Neuronal stem cell (in vitro differentiated cells): ENCODE measurements at regions not wholly inside any gene's neighbourhood (a gene's known extent, or its start where the extent isn't known, plus 50 kb on each side); places are given as distances from the start of the nearest gene placed in this dataset.

Source experiments
- DNase-seq: peaks from one replicate; pipeline ENCODE4 v3.0.0-alpha.2; 2013; ENCODE audit warnings: low spot score
- H2AFZ ChIP-seq: one replicate; pipeline ENCODE4 v1.6.1; 2013; ENCODE audit warnings: mild to moderate bottlenecking, low read length, inconsistent platforms
- H2AK5ac ChIP-seq: 2 replicates; pipeline ENCODE4 v1.6.1; 2013; ENCODE audit warnings: low read depth, mild to moderate bottlenecking, inconsistent platforms, low read length, moderate library complexity, mixed read lengths
- H2BK120ac ChIP-seq: 2 replicates; pipeline ENCODE4 v1.6.1; 2013; ENCODE audit warnings: low read depth, mild to moderate bottlenecking, inconsistent platforms, low read length, moderate library complexity, mixed read lengths
- H2BK12ac ChIP-seq: one replicate; pipeline ENCODE4 v1.6.1; 2013; ENCODE audit warnings: low read length, inconsistent platforms
- H2BK15ac ChIP-seq: 2 replicates; pipeline ENCODE4 v1.6.1; 2013; ENCODE audit warnings: mild to moderate bottlenecking, low read length, inconsistent platforms, mixed read lengths
- H2BK5ac ChIP-seq: one replicate; pipeline ENCODE4 v1.6.1; 2013; ENCODE audit warnings: inconsistent platforms, mild to moderate bottlenecking, low read length, moderate library complexity
- H3K14ac ChIP-seq: one replicate; pipeline ENCODE4 v1.6.1; 2013; ENCODE audit warnings: low read length, inconsistent platforms
- H3K18ac ChIP-seq: 2 replicates; pipeline ENCODE4 v1.6.1; 2013; ENCODE audit warnings: low read length, inconsistent platforms
- H3K23ac ChIP-seq: 2 replicates; pipeline ENCODE4 v1.6.1; 2013; ENCODE audit warnings: low read depth, mild to moderate bottlenecking, mixed read lengths, low read length, inconsistent platforms; ENCODE audit not compliant: poor library complexity
- H3K27ac ChIP-seq: replicated peaks from 3 replicates; pipeline ENCODE4 v1.5.1; 2013; ENCODE audit warnings: low read length, inconsistent platforms
- H3K27me3 ChIP-seq, 3 experiments: 2 replicates each; pipeline ENCODE4 v1.6.1; 2013; ENCODE audit warnings: low read length in 3 of 3, mild to moderate bottlenecking in 2 of 3, inconsistent platforms in 1 of 3, low read depth in 1 of 3, mixed read lengths in 1 of 3, moderate library complexity in 1 of 3; ENCODE audit not compliant: control insufficient read depth in 3 of 3, insufficient read depth in 3 of 3
- H3K36me3 ChIP-seq, 2 donors: replicated peaks in 1 of 2; 2 replicates each; pipeline ENCODE4 v1.6.1; 2013; ENCODE audit warnings: low read length in 2 of 2; ENCODE audit not compliant: control insufficient read depth in 2 of 2, insufficient read depth in 2 of 2
- H3K4ac ChIP-seq: 2 replicates; pipeline ENCODE4 v1.6.1; 2013; ENCODE audit warnings: inconsistent platforms, mild to moderate bottlenecking, low read length, moderate library complexity
- H3K4me1 ChIP-seq, 2 donors: 1 replicate in 1 of 2; 2 replicates in 1 of 2; pipeline ENCODE4 v1.6.1; 2013; ENCODE audit warnings: low read length in 2 of 2, low read depth in 1 of 2; ENCODE audit not compliant: control insufficient read depth in 2 of 2, insufficient read depth in 1 of 2
- H3K4me2 ChIP-seq: one replicate; pipeline ENCODE4 v1.6.1; 2013; ENCODE audit warnings: mild to moderate bottlenecking, low read length, inconsistent platforms; ENCODE audit not compliant: insufficient read depth, poor library complexity, severe bottlenecking
- H3K4me3 ChIP-seq, 2 donors: 2 replicates each; pipeline ENCODE4 v1.5.1; 2013; ENCODE audit warnings: low read length in 2 of 2, mild to moderate bottlenecking in 2 of 2, inconsistent platforms in 1 of 2, moderate library complexity in 1 of 2
- H3K79me1 ChIP-seq: one replicate; pipeline ENCODE4 v1.6.1; 2013; ENCODE audit warnings: low read depth, mild to moderate bottlenecking, inconsistent platforms, low read length, moderate library complexity
- H3K9ac ChIP-seq: one replicate; pipeline ENCODE4 v1.6.1; 2013; ENCODE audit warnings: mild to moderate bottlenecking, low read depth, low read length, inconsistent platforms; ENCODE audit not compliant: poor library complexity
- H3K9me3 ChIP-seq, 2 donors: replicated peaks in 1 of 2; 2 replicates each; pipeline versions ENCODE3 to v1.6.1; 2013; ENCODE audit warnings: low read length in 2 of 2, mild to moderate bottlenecking in 2 of 2, inconsistent platforms in 1 of 2, low read depth in 1 of 2, mixed read lengths in 1 of 2, moderate library complexity in 1 of 2; ENCODE audit not compliant: control insufficient read depth in 2 of 2, insufficient read depth in 1 of 2
- H4K8ac ChIP-seq: one replicate; pipeline ENCODE4 v1.6.1; 2013; ENCODE audit warnings: low read depth, mild to moderate bottlenecking, inconsistent platforms, low read length, moderate library complexity
- H4K91ac ChIP-seq: one replicate; pipeline ENCODE4 v1.6.1; 2013; ENCODE audit warnings: low read length, low read depth, mild to moderate bottlenecking, inconsistent platforms; ENCODE audit not compliant: poor library complexity
- WGBS, 2 donors: extraction: QIAGEN DNeasy Blood & Tissue Kit; methylation state at CpG; one replicate each; pipeline ENCODE4 v1.1.7; 2013; ENCODE audit warnings: missing lambda C conversion rate in 2 of 2, mixed read lengths in 1 of 2; ENCODE audit not compliant: insufficient read length in 2 of 2, insufficient replicate concordance in 1 of 2; ENCODE audit errors: extremely low coverage in 2 of 2; 5-methylcytosine and 5-hydroxymethylcytosine counted together

DNA sequence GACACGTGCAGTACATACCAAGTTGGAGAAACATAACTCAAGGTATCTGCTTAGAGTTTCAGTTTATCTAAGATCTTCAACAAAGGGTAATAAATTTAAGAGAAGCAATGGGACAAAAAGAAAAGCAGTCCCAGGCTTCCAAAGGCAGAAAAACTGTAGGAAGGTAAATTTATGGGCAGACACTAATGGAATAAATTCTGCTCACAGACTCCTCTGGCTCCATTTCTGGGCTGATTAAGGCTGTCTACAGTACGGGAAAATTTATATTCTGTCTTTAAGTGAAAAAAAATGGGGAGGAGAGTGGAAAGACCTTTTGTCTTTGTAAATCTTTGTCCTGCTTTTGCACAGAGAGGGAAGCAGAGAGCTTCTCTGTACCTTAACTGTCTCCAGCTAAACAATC, 587.5 kb upstream of the IGFBP3 start:
- Histone ChIP-seq H3K27ac (no peak overlapping the region), H2BK15ac (no peak overlapping the region), H3K4me2 (no peak overlapping the region), H3K4ac (no peak overlapping the region), H2BK12ac (no peak overlapping the region), H2BK120ac (no peak overlapping the region), H3K14ac (no peak overlapping the region), H3K23ac (no peak overlapping the region), H3K18ac (no peak overlapping the region), H4K91ac (no peak overlapping the region), H3K4me1 (peaks cover 0 to 3% of the 10 kb centered on the region in 2 donors), H3K4me3 (no peak overlapping the region), H3K27me3 (no peaks in the 10 kb centered on the region), H3K9me3 (no peaks in the 10 kb centered on the region), H3K79me1 (no peaks in the 10 kb centered on the region), H3K9ac (no peak overlapping the region), H4K8ac (no peak overlapping the region), H2AFZ (no peak overlapping the region), H2BK5ac (no peak overlapping the region), H2AK5ac (no peak overlapping the region), H3K36me3 (no peaks in the 10 kb centered on the region)
- no CpG with 5 or more reads among the region's 2 CpGs for WGBS, 2 donors
- DNase-seq = no peak

GRCh38 chr7:46507560-46507959, 586.5 kb upstream of the IGFBP3 start:
- WGBS, 2 donors = no CpG with 5 or more reads among the region's 4 CpGs

DNA sequence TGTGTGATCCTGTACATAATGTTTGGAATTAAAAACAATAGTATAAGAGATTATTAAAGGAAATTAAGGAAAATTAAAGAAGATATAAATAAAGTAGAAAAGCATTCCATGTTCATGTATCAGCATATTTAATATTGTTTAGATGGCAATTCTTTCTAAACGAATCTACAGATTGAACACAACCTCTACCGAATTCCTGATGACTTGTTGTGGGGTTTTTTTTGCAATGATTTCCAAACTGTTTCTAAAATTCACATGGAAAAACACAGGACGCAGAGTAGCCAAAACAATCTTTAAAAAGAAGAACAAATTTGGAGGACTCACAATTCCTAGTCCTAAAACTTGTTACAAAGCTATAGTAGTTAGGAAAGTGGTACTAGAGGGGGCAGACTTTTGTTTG, 573.4 kb upstream of the IGFBP3 start:
- Histone ChIP-seq H3K14ac (no peak overlapping the region), H3K9me3 (no peaks in the 10 kb centered on the region), H3K18ac (no peak overlapping the region), H2BK15ac (no peak overlapping the region), H2AFZ (no peak overlapping the region), H2AK5ac (no peak overlapping the region), H4K8ac (no peak overlapping the region), H2BK5ac (no peak overlapping the region), H3K36me3 (no peaks in the 10 kb centered on the region), H3K4me3 (no peak overlapping the region), H4K91ac (no peak overlapping the region), H2BK120ac (no peak overlapping the region), H3K4me1 (no peaks in the 10 kb centered on the region), H3K27me3 (no peaks in the 10 kb centered on the region), H3K27ac (no peak overlapping the region), H3K79me1 (no peaks in the 10 kb centered on the region), H2BK12ac (no peak overlapping the region), H3K9ac (no peak overlapping the region), H3K23ac (no peak overlapping the region), H3K4me2 (no peak overlapping the region), H3K4ac (no peak overlapping the region)
- no peak for DNase-seq
- WGBS, 2 donors = no CpG with 5 or more reads among the region's 3 CpGs

More at GRCh38 chr7:46507560-46507959, 586.5 kb upstream of the IGFBP3 start:
- Histone ChIP-seq H3K4me3 (no peak overlapping the region), H2AK5ac (no peak overlapping the region), H2BK5ac (no peak overlapping the region), H3K79me1 (no peaks in the 10 kb centered on the region), H2BK120ac (no peak overlapping the region), H4K8ac (no peak overlapping the region), H2BK15ac (no peak overlapping the region), H3K14ac (no peak overlapping the region), H3K27ac (no peak overlapping the region), H3K9ac (no peak overlapping the region), H3K4me2 (no peak overlapping the region), H3K9me3 (no peaks in the 10 kb centered on the region), H3K36me3 (no peaks in the 10 kb centered on the region), H3K4ac (no peak overlapping the region), H3K18ac (no peak overlapping the region), H2AFZ (peak overlapping the region; percentile 13), H3K23ac (no peak overlapping the region), H3K27me3 (no peaks in the 10 kb centered on the region), H3K4me1 (no peaks in the 10 kb centered on the region), H2BK12ac (no peak overlapping the region), H4K91ac (no peak overlapping the region)
- no peak for DNase-seq

DNA sequence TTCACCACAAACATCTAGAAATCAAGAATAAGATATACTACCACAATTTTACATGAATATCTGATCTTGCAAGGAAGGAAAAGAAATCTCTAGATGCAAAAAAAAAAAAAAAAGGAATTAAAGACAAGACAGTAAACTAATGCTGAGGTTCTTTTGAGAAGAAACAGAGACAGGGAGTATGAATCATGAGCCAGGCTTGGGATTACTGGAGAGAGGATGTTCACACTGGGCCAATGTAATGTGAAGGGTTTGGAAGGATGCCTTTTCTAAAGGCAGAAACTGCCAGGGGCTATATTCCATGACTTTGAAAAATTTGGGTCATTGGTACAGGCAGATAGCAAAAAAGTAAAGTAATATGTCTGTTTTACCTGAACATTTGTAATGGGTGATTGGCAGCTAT, 573.0 kb upstream of the IGFBP3 start:
- no peaks in the 10 kb centered on the region for H3K9me3 ChIP-seq
- H4K91ac ChIP-seq = no peak overlapping the region
- H2AK5ac ChIP-seq = no peak overlapping the region
- H2BK120ac ChIP-seq = no peak overlapping the region
- H3K4me2 ChIP-seq = no peak overlapping the region
- no peak overlapping the region for H3K14ac ChIP-seq
- no peak overlapping the region for H3K23ac ChIP-seq
- H3K9ac ChIP-seq = no peak overlapping the region
- no peak overlapping the region for H2AFZ ChIP-seq
- H3K4ac ChIP-seq = no peak overlapping the region
- H4K8ac ChIP-seq = no peak overlapping the region
- DNase-seq = no peak
- no peak overlapping the region for H2BK5ac ChIP-seq
- no peak overlapping the region for H2BK12ac ChIP-seq
- H2BK15ac ChIP-seq = no peak overlapping the region
- no peaks in the 10 kb centered on the region for H3K27me3 ChIP-seq
- H3K4me1 ChIP-seq = no peaks in the 10 kb centered on the region
- H3K79me1 ChIP-seq = no peaks in the 10 kb centered on the region
- H3K36me3 ChIP-seq = no peaks in the 10 kb centered on the region
- H3K18ac ChIP-seq = no peak overlapping the region
- H3K27ac ChIP-seq = no peak overlapping the region
- H3K4me3 ChIP-seq = no peak overlapping the region
